KOPT-K1 (cell line): ENCODE measurements at regions not wholly inside any gene's neighbourhood (a gene's known extent, or its start where the extent isn't known, plus 50 kb on each side); places are given as distances from the start of the nearest gene placed in this dataset.

ENCODE experiments used
- H3K27ac ChIP-seq: fragments of 200-600 bp; sonication (generic); 2 replicates; pipeline ENCODE4 v1.5.1; 2016; ENCODE audit warnings: antibody characterized with exemption, mild to moderate bottlenecking, low read depth, low read length; ENCODE audit not compliant: poor library complexity, severe bottlenecking
- H3K36me3 ChIP-seq: fragments of 200-600 bp; sonication (generic); 2 replicates; pipeline ENCODE4 v1.5.1; 2017; ENCODE audit warnings: antibody characterized with exemption, mild to moderate bottlenecking, low read length, moderate library complexity; ENCODE audit not compliant: insufficient read depth
- H3K9me3 ChIP-seq: fragments of 200-600 bp; sonication (generic); 2 replicates; pipeline ENCODE4 v1.5.1; 2017; ENCODE audit warnings: antibody characterized with exemption, low read length, mild to moderate bottlenecking; ENCODE audit not compliant: insufficient read depth, poor library complexity, severe bottlenecking

DNA sequence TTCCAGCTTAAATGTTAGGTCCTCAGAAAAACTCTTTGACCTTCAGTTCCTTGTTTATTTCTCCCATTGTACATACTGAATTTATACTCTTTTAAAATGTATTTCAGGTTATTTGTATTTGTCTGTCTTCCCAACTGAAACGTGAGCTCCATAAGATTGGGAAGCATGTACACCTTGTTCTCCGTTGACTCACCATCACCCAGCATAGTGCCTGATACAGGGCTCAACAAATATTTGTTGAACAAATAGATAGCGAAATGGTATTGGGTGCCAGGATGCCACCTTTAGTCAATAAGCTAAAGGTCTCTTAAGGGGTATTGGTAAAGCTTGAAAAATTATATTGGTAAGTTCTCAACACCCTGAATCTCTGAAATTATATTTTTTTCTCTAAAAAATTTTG is 1841.3 kb upstream of the CELF4 start:
- Histone ChIP-seq H3K9me3 (no peaks in the 10 kb centered on the region), H3K36me3 (no peaks in the 10 kb centered on the region), H3K27ac (no peak overlapping the region)

DNA sequence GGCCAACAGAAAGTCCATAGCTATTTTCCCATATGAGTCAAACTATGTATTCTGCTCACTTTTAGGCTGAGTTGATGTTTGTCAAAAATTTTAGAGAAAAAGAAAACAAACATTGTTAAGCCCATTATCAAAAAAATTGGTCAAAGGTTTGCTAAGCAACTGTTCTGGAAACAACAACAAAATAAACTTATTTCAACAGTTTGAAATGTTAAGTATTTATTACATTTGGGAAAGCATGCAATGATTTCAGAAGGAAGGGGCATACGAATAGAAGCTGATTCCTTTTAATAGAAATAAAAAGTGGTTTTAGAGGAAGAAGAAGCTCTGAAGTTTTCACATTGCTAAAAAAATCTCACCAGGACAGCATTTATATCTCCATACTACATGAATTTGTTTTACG is 1837.5 kb upstream of the CELF4 start:
- H3K36me3 ChIP-seq: no peaks in the 10 kb centered on the region

DNA sequence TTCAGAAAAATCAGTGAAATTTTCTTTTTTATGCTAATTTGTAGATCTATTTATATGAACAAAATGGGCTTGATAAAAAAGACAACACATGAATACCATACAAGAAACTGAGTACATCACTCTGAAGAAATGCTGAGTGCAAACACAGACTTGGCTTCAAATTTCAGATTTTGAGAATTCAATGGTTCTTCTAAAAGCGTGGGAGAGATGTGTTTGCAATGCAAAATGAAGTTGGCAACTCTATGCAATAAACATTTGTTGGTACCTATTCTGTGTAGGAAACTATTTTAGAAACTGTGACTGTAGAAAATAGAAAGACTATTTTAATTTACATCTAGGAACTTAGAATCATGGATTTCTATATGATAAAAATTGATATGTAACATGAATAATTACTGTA is 1834.1 kb upstream of the CELF4 start:
- Histone ChIP-seq H3K36me3 (no peaks in the 10 kb centered on the region), H3K27ac (no peak overlapping the region), H3K9me3 (no peaks in the 10 kb centered on the region)

More for the DNA sequence above, 1837.5 kb upstream of the CELF4 start:
- no peaks in the 10 kb centered on the region for H3K9me3 ChIP-seq
- H3K27ac ChIP-seq: no peak overlapping the region

DNA sequence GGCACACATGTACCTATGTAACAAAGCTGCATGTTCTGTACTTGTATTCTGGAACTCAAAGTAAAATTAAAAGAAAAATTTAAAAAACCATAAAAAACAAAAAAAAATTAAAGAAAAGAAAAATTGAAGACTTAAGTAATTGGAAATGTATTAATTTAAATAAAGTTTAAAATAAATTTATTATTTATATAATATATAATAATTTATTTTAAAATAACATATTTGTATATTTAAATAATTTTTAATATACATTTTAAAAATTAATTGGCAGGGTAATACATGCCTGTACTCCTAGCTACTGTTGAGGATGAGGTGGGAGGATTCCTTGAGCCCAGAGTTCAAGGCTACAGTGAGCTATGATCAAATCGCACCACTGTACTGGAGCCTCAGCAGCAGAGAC is 1830.6 kb upstream of the CELF4 start:
- Histone ChIP-seq H3K9me3 (no peaks in the 10 kb centered on the region), H3K36me3 (no peaks in the 10 kb centered on the region), H3K27ac (no peak overlapping the region)

DNA sequence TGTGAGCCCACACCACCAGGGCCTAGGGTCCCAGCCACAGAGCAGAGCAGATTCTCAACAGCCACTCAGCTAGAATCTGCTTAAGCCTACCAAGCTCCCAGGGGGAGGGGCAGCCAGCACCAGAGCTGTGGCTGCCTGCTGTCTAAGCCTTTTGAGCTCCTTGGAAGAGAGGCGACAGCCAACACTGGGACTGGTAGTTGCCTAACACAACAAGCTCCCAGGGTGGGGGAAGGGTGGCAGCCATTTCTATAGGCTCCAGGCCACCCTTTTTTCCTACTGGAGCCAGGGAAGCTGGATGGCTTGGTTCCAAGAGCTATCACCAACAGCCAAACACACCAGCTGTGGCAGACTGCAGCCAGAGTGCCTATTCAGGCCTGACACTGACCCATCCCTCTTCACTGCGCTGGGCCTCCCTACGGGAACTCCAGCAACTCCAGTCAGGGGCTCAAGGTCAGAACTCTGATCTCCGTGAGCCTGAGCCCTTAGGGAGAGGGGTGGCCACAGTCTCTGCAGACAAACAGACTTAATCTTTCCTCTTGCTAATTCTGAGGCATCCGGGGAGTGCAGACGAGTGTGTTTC is 1824.3 kb upstream of the CELF4 start:
- Histone ChIP-seq H3K9me3 (no peaks in the 10 kb centered on the region), H3K36me3 (no peaks in the 10 kb centered on the region), H3K27ac (no peak overlapping the region)

DNA sequence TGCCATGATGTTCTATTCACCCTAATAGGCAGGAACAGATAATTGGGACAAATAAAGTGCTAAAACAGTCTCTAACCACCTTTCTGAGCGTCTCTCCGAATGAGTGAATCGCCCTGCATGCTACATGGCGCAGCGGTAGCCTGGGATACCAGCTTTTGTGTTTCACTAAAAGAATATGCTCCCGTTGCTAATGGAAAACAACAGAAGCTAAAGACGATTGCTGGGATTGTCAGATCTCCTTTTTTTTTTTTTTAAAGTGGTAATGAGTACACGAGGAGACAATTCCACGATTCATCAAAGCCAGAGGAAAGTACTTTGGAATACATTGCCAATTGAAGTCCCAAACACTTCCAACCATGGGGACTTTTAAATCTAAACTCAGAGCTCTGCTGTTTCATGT is 1815.3 kb upstream of the CELF4 start:
- Histone ChIP-seq H3K36me3 (no peaks in the 10 kb centered on the region), H3K27ac (no peak overlapping the region), H3K9me3 (no peaks in the 10 kb centered on the region)

DNA sequence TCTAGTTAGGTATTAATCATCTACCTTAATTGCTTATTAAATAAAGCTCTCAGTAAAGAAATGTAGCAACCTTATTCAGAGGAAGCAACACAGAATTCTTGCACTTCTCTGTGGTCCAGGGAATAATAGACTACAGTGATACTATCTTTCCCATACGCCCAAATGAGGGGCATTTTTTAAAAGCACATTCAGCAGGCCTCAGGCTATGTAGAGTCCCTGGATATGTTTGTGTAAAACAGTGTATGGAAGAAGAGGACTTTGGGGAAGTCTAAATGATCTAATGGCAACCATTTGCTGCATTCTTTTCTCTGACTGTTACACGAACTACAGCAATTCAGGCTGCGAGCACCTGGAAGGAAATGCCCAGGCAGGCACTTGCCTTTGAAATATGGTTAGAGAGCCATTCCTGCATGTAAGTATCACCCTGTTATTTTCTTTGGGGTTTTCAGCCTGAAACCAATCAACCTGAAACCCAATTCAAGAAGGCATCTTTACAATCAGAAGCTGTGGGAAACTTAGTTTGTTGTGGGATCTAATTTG is 1814.7 kb upstream of the CELF4 start:
- Histone ChIP-seq H3K36me3 (no peaks in the 10 kb centered on the region), H3K9me3 (no peaks in the 10 kb centered on the region), H3K27ac (no peak overlapping the region)

DNA sequence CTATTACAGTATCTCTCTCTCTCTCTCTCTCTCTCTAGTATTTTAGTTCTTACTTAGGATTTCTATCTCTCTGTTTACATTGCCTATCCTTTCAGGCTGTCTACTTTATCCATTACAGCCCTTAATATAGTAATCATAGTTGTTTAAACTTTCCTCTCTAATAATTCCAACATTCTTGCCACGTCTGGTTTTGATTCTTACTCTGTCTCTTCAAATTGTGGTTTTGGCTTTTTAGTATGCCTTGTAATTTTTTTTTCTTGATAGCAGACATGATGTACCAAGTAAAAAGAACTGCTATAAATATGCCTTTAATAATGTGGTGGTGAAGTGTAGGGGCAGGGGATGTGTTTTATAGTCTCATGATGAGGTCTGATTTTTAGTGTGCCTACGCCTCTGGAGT is 1809.5 kb upstream of the CELF4 start:
- H3K9me3 ChIP-seq: no peaks in the 10 kb centered on the region
- no peak overlapping the region for H3K27ac ChIP-seq
- no peaks in the 10 kb centered on the region for H3K36me3 ChIP-seq

DNA sequence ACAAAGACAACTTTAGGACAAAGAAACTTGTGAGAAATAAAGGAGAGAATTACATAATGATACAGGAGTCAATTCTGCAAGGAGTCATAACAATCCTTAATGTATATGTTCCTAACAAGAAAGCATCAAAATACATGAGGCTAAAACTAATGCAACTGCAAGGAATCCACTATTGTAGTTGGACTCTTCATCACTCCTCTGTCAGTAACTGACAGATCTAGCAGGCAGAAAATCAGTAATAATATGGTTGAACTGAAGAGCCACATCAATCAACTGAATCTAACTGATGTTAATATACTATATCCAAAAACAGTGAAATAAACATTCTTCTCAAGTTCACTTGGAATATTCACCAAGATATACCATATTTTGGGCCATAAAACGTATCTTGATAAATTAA is 1806.4 kb upstream of the CELF4 start:
- Histone ChIP-seq H3K27ac (no peak overlapping the region), H3K36me3 (no peaks in the 10 kb centered on the region), H3K9me3 (no peaks in the 10 kb centered on the region)

DNA sequence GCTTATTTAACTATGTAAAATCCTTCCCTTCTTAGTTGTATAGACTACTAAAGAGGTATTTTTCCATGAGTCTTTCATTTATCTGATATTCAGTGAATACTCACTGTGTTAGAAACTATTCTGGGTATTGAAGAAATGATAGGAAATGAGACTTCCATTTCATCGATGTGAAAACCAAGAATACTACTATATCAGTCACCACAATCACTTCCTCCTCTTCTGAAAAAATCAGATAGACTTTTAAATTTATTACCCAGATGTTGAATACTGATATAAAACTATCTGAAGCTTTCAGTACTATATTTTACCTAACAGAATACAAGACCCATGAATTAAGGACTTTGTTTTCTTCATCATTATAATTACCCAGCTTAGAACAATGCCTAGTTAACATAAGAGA is 1801.1 kb upstream of the CELF4 start:
- no peaks in the 10 kb centered on the region for H3K9me3 ChIP-seq
- no peak overlapping the region for H3K27ac ChIP-seq
- no peaks in the 10 kb centered on the region for H3K36me3 ChIP-seq

DNA sequence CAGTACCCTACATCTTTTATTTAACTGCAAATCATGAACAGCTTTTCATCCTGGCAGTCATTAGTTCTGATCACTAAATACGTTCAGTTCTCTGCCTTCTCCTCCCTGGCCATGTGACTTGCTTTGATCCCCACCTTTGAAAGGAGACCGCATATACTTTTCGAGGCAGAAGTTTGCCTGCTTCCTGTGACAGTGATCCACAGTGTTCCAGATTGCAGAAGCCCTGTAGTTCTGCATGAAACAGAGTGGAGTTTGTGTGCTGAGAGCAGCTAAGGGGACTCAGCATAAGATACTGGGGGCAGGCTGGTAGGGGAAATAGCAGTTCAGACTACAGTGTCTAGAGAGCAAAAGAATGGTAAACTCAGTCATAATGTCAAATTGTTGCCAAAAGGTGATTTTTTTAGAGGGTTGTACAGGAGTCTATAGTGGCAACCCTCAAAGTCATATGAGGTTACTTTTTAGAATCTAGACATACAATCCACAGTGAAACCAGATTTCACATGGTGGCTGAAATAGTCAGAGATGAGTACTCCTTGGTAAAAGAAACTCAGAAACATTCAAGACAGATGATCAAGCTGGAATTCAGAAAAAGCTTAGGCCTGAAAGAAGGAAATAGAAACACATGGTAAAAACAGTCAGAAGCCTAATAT is 1800.4 kb upstream of the CELF4 start:
- Histone ChIP-seq H3K36me3 (no peaks in the 10 kb centered on the region), H3K27ac (no peak overlapping the region), H3K9me3 (no peaks in the 10 kb centered on the region)

DNA sequence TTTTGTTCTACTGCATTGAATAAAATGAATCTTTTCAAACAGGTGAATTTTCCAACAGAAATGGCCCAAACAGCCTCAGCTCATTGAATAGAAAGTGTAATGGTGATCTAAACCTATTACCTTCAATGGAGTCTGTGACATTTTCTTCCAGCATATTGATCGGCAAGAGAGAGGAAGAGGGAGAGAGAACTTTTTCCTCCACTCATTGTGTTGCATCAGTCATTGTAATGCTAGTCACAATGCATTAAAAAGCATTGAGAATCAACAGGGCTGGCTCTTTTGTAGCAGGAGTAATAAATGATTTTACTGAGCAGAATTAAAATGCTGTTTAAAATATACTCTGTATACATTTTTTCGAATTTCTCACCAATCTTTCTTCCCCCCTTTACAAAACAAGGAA is 1794.5 kb upstream of the CELF4 start:
- Histone ChIP-seq H3K9me3 (no peaks in the 10 kb centered on the region), H3K36me3 (no peaks in the 10 kb centered on the region), H3K27ac (no peak overlapping the region)

DNA sequence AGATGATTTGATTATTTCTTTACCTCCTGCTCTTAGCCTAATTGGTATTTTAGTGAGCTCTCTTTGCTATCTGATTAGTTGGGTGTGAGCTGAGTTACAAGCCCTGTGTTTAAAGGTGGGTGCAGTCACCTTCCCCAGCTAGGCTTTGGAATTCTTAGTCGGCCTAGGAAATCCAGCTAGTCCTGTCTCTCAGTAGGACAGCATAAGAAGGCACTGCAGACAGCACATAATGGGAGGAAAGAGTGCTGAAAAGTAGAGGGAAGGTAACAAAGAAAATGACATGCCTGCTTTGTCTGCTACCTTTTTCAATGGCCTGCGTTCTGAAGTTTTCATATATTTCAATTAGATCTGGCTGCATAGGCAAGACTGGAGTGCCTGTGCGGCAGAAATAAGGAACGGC is 1794.0 kb upstream of the CELF4 start:
- Histone ChIP-seq H3K36me3 (no peaks in the 10 kb centered on the region), H3K9me3 (no peaks in the 10 kb centered on the region), H3K27ac (no peak overlapping the region)

DNA sequence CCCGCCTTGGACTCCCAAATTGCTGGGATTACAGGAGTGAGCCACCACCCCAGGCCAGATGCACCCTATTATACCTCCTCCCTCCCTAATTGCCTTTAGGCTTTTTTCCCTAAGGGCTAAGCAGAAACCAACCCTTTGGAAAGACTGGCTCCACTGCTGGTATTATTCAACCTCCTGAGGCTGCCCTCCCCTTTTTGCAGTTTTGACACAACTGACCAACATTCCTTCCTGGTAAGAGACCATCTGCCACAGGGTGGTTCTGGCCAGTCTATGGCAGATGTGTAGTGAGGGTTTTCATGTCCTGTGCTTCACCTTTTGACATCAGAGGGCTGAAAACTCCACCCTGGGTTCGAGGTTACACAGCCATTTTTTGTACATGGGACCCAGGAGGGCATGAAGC is 1785.3 kb upstream of the CELF4 start:
- no peaks in the 10 kb centered on the region for H3K36me3 ChIP-seq
- no peak overlapping the region for H3K27ac ChIP-seq
- H3K9me3 ChIP-seq: no peaks in the 10 kb centered on the region

DNA sequence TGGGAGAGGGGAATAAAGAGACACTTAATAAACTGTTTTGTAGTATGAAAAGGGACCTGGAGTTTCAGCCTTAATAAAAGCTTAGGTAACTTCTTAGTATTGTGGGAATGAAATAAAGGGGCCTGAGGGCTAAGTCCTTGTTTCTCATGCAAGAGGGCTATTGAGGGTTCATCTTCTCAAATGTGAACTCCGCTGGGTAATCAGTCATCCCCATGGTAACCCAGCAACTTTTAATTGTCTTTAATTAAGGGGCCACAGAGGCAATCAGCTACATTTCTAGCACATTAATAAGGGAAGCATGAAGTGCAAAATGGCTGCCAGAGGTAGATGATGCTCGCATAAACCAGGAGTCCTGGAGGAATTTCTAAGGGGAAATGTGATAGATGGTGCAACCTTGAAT is 1784.2 kb upstream of the CELF4 start:
- no peak overlapping the region for H3K27ac ChIP-seq
- H3K36me3 ChIP-seq: no peaks in the 10 kb centered on the region
- no peaks in the 10 kb centered on the region for H3K9me3 ChIP-seq

DNA sequence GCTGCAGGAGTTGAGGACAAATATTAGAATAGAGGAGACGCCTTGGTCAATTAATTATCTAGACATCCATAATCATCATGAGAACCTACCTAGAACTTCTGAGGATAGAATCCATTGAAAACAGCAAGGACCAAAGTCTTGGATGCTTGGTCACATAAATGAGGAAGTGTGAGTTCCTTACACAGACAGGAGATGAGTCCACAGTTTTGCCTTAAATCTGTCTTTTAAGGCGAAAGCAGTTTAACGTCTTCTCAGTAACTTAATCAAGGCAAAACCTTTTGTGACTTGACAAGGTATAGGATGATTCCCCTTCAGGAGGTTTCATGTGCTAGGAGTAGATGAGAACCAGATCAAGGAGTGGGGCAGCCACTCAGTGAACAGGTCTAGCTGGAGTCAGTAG is 1783.2 kb upstream of the CELF4 start:
- no peaks in the 10 kb centered on the region for H3K36me3 ChIP-seq
- no peak overlapping the region for H3K27ac ChIP-seq
- H3K9me3 ChIP-seq: no peaks in the 10 kb centered on the region
